ENCODE measurements at regions not wholly inside any gene's neighbourhood (a gene's known extent, or its start where the extent isn't known, plus 50 kb on each side); places are given as distances from the start of the nearest gene placed in this dataset.
"Not testable (repeated sequence)": the region's sequence is repeated elsewhere in the genome, so short reads cannot be mapped to it uniquely, and the experiment has no call there.

- Mint-ChIP-seq H3K36me3 (peaks cover 34% of the 10 kb centered on the region), H3K4me3 (no peak overlapping the region), H3K9me3 (ENCODE audit: low read depth) (peaks cover 19% of the 10 kb centered on the region), H3K27ac (peak overlapping the region; percentile 66), H3K27me3 (no peaks in the 10 kb centered on the region), H3K4me1 (peaks cover 25% of the 10 kb centered on the region)
- CTCF ChIA-PET: no interaction called here
- DNase-seq: no peak
- ATAC-seq: peak; percentile 77
Observed at GRCh38 chr12:68387338-68387737, 55.2 kb upstream of the MDM1 start.

- H3K4me1 Mint-ChIP-seq: peaks cover 21% of the 10 kb centered on the region
- H3K27me3 Mint-ChIP-seq: no peaks in the 10 kb centered on the region
- no peak for ATAC-seq
- H3K9me3 Mint-ChIP-seq (ENCODE audit: low read depth): peaks cover 13% of the 10 kb centered on the region
- H3K36me3 Mint-ChIP-seq: peaks cover 24% of the 10 kb centered on the region
- CTCF ChIA-PET: no interaction called here
- no peak for DNase-seq
- H3K4me3 Mint-ChIP-seq: no peak overlapping the region
- no peak overlapping the region for H3K27ac Mint-ChIP-seq
Observed at GRCh38 chr12:68389305-68389704, 57.1 kb upstream of the MDM1 start.

- CTCF ChIA-PET: interaction anchor here (0.6 to 1.4 kb wide), 4 partner anchors 9 to 32 kb away, joined by 3 to 7 read pairs (median 3); no protein-coding TSS in a partner anchor
- no peak overlapping the region for H3K27ac Mint-ChIP-seq
- H3K4me1 Mint-ChIP-seq: peaks cover 11% of the 10 kb centered on the region
- H3K36me3 Mint-ChIP-seq: peaks cover 15% of the 10 kb centered on the region
- ATAC-seq (no peak), DNase-seq (no peak)
- H3K27me3 Mint-ChIP-seq: no peaks in the 10 kb centered on the region
- H3K9me3 Mint-ChIP-seq (ENCODE audit: low read depth): peaks cover 15% of the 10 kb centered on the region
- no peak overlapping the region for H3K4me3 Mint-ChIP-seq
Observed at GRCh38 chr12:68391937-68392336, 59.8 kb upstream of the MDM1 start.

- H3K9me3 Mint-ChIP-seq (ENCODE audit: low read depth): peaks cover 15% of the 10 kb centered on the region
- peaks cover 13% of the 10 kb centered on the region for H3K36me3 Mint-ChIP-seq
- H3K27ac Mint-ChIP-seq: no peak overlapping the region
- H3K4me1 Mint-ChIP-seq: peaks cover 8% of the 10 kb centered on the region
- no peak overlapping the region for H3K4me3 Mint-ChIP-seq
- no peaks in the 10 kb centered on the region for H3K27me3 Mint-ChIP-seq
- DNase-seq (no peak), ATAC-seq (no peak)
- CTCF ChIA-PET: interaction anchor here (1.3 to 1.4 kb wide), 2 partner anchors 11 kb away, joined by 3 to 7 read pairs; no protein-coding TSS in a partner anchor
Observed at GRCh38 chr12:68392376-68392775, 60.2 kb upstream of the MDM1 start.

GRCh38 chr12:68393417-68393816 lies 61.3 kb upstream of the MDM1 start:
- H3K9me3 Mint-ChIP-seq (ENCODE audit: low read depth): peaks cover 12% of the 10 kb centered on the region
- CTCF ChIA-PET: no interaction called here

GRCh38 chr12:68397566-68398158 lies 65.5 kb upstream of the MDM1 start:
- ATAC-seq (no peak), DNase-seq (no peak)
- Mint-ChIP-seq H3K36me3 (peaks cover 2% of the 10 kb centered on the region), H3K9me3 (ENCODE audit: low read depth) (peaks cover 3% of the 10 kb centered on the region), H3K27ac (no peak overlapping the region), H3K27me3 (no peaks in the 10 kb centered on the region), H3K4me3 (no peak overlapping the region), H3K4me1 (peaks cover 5% of the 10 kb centered on the region)
- CTCF ChIA-PET: interaction anchor here (1.3 kb wide), 1 partner anchor 16 kb away, joined by 3 read pairs; no protein-coding TSS in a partner anchor

More at GRCh38 chr12:68393417-68393816, 61.3 kb upstream of the MDM1 start:
- H3K4me1 Mint-ChIP-seq: peaks cover 5% of the 10 kb centered on the region
- no peak overlapping the region for H3K4me3 Mint-ChIP-seq
- ATAC-seq (no peak), DNase-seq (no peak)
- H3K27me3 Mint-ChIP-seq: no peaks in the 10 kb centered on the region
- H3K36me3 Mint-ChIP-seq: peaks cover 10% of the 10 kb centered on the region
- H3K27ac Mint-ChIP-seq: no peak overlapping the region

GRCh38 chr12:68398689-68399088 lies 66.5 kb upstream of the MDM1 start:
- H3K36me3 Mint-ChIP-seq; H3K9me3 Mint-ChIP-seq (ENCODE audit: low read depth); H3K4me1 Mint-ChIP-seq; H3K27me3 Mint-ChIP-seq; H3K4me3 Mint-ChIP-seq; DNase-seq; ATAC-seq; H3K27ac Mint-ChIP-seq: not testable (repeated sequence)
- CTCF ChIA-PET: interaction anchor here (1.3 kb wide), 1 partner anchor 17 kb away, joined by 3 read pairs; no protein-coding TSS in a partner anchor

- no peak overlapping the region for H3K4me3 Mint-ChIP-seq
- H3K36me3 Mint-ChIP-seq: peaks cover 4% of the 10 kb centered on the region
- CTCF ChIA-PET: no interaction called here
- H3K27me3 Mint-ChIP-seq: peaks cover 2% of the 10 kb centered on the region
- ATAC-seq (no peak), DNase-seq (no peak)
- H3K27ac Mint-ChIP-seq: no peak overlapping the region
- H3K9me3 Mint-ChIP-seq (ENCODE audit: low read depth): peaks cover 3% of the 10 kb centered on the region
- peaks cover 9% of the 10 kb centered on the region for H3K4me1 Mint-ChIP-seq
Observed at GRCh38 chr12:68400226-68400829, 68.2 kb upstream of the MDM1 start.

- CTCF ChIA-PET: interaction anchor here (0.7 to 1.9 kb wide), 2 partner anchors 10 to 26 kb away, joined by 3 to 4 read pairs; no protein-coding TSS in a partner anchor
- Mint-ChIP-seq H3K27me3 (peaks cover 2% of the 10 kb centered on the region), H3K27ac (no peak overlapping the region), H3K4me3 (no peak overlapping the region), H3K36me3 (peaks cover 4% of the 10 kb centered on the region), H3K4me1 (peaks cover 9% of the 10 kb centered on the region), H3K9me3 (ENCODE audit: low read depth) (no peaks in the 10 kb centered on the region)
- ATAC-seq: no peak
- DNase-seq: no peak
Observed at GRCh38 chr12:68402422-68402821, 70.3 kb upstream of the MDM1 start.

- Mint-ChIP-seq H3K27ac (no peak overlapping the region), H3K9me3 (ENCODE audit: low read depth) (no peaks in the 10 kb centered on the region), H3K4me1 (peaks cover 9% of the 10 kb centered on the region), H3K36me3 (peaks cover 4% of the 10 kb centered on the region), H3K4me3 (no peak overlapping the region), H3K27me3 (peaks cover 2% of the 10 kb centered on the region)
- DNase-seq: no peak
- CTCF ChIA-PET: interaction anchor here (1.7 to 1.9 kb wide), 3 partner anchors 9 to 15 kb away, joined by 4 to 7 read pairs (median 6); no protein-coding TSS in a partner anchor
- no peak for ATAC-seq
Observed at GRCh38 chr12:68403296-68403695, 71.1 kb upstream of the MDM1 start.

GRCh38 chr12:68403711-68404110 lies 71.5 kb upstream of the MDM1 start:
- DNase-seq (no peak), ATAC-seq (no peak)
- H3K36me3 Mint-ChIP-seq: peaks cover 4% of the 10 kb centered on the region
- CTCF ChIA-PET: interaction anchor here (1.7 to 1.9 kb wide), 3 partner anchors 9 to 15 kb away, joined by 4 to 7 read pairs (median 6); no protein-coding TSS in a partner anchor
- no peak overlapping the region for H3K27ac Mint-ChIP-seq
- H3K27me3 Mint-ChIP-seq: peaks cover 2% of the 10 kb centered on the region
- peaks cover 9% of the 10 kb centered on the region for H3K4me1 Mint-ChIP-seq
- H3K4me3 Mint-ChIP-seq: no peak overlapping the region
- no peaks in the 10 kb centered on the region for H3K9me3 Mint-ChIP-seq (ENCODE audit: low read depth)

GRCh38 chr12:68405343-68405781 lies 73.2 kb upstream of the MDM1 start:
- H3K9me3 Mint-ChIP-seq (ENCODE audit: low read depth): no peaks in the 10 kb centered on the region
- CTCF ChIA-PET: no interaction called here
- no peak for DNase-seq
- no peak overlapping the region for H3K4me3 Mint-ChIP-seq
- no peak for ATAC-seq
- peaks cover 9% of the 10 kb centered on the region for H3K4me1 Mint-ChIP-seq
- H3K36me3 Mint-ChIP-seq: peaks cover 1% of the 10 kb centered on the region
- H3K27ac Mint-ChIP-seq: no peak overlapping the region
- peaks cover 2% of the 10 kb centered on the region for H3K27me3 Mint-ChIP-seq

- Mint-ChIP-seq H3K36me3 (peaks cover 1% of the 10 kb centered on the region), H3K4me3 (no peak overlapping the region), H3K9me3 (ENCODE audit: low read depth) (no peaks in the 10 kb centered on the region), H3K27me3 (peaks cover 2% of the 10 kb centered on the region), H3K27ac (no peak overlapping the region), H3K4me1 (peaks cover 9% of the 10 kb centered on the region)
- DNase-seq (no peak), ATAC-seq (no peak)
- CTCF ChIA-PET: interaction anchor here (1.7 kb wide), 1 partner anchor 25 kb away, joined by 4 read pairs; no protein-coding TSS in a partner anchor
Observed at GRCh38 chr12:68406134-68406576, 74.0 kb upstream of the MDM1 start.

- Mint-ChIP-seq H3K36me3 (peaks cover 1% of the 10 kb centered on the region), H3K4me3 (no peak overlapping the region), H3K4me1 (peaks cover 9% of the 10 kb centered on the region), H3K27ac (no peak overlapping the region), H3K9me3 (ENCODE audit: low read depth) (no peaks in the 10 kb centered on the region), H3K27me3 (peaks cover 2% of the 10 kb centered on the region)
- DNase-seq (no peak), ATAC-seq (no peak)
- CTCF ChIA-PET: interaction anchor here (0.6 to 1.7 kb wide), 2 partner anchors 9 to 25 kb away, joined by 3 to 4 read pairs; no protein-coding TSS in a partner anchor
Observed at GRCh38 chr12:68406911-68407310, 74.7 kb upstream of the MDM1 start.
